Glutamatergic neuron (in vitro differentiated cells): ENCODE measurements at regions not wholly inside any gene's neighbourhood (a gene's known extent, or its start where the extent isn't known, plus 50 kb on each side); places are given as distances from the start of the nearest gene placed in this dataset.

Experiments
- DNase-seq: peaks from one replicate; pipeline ENCODE4 v3.0.0; 2022
- H3K27ac Mint-ChIP-seq: one replicate; pipeline ENCODE4 v1.8.0; 2020; ENCODE audit warnings: mild to moderate bottlenecking, mixed read lengths, inconsistent platforms; ENCODE audit not compliant: unreplicated experiment
- H3K27me3 Mint-ChIP-seq: one replicate; pipeline ENCODE4 v1.8.0; 2020; ENCODE audit warnings: mild to moderate bottlenecking, moderate library complexity, mixed read lengths, inconsistent platforms; ENCODE audit not compliant: unreplicated experiment
- H3K36me3 Mint-ChIP-seq: one replicate; pipeline ENCODE4 v1.8.0; 2020; ENCODE audit warnings: mild to moderate bottlenecking, mixed read lengths, inconsistent platforms; ENCODE audit not compliant: unreplicated experiment
- H3K4me1 Mint-ChIP-seq: one replicate; pipeline ENCODE4 v1.8.0; 2020; ENCODE audit warnings: mild to moderate bottlenecking, low read depth, mixed read lengths, inconsistent platforms; ENCODE audit not compliant: unreplicated experiment
- H3K4me3 Mint-ChIP-seq: one replicate; pipeline ENCODE4 v1.8.0; 2020; ENCODE audit warnings: mild to moderate bottlenecking, mixed read lengths, inconsistent platforms; ENCODE audit not compliant: unreplicated experiment
- H3K9me3 Mint-ChIP-seq: one replicate; pipeline ENCODE4 v1.8.0; 2020; ENCODE audit warnings: mild to moderate bottlenecking, moderate library complexity, mixed read lengths, inconsistent platforms; ENCODE audit not compliant: unreplicated experiment
- TF ChIP-seq, protein P1 (sequence below): fragments of 200-600 bp; sonication (generic); IDR thresholded peaks from one replicate; pipeline ENCODE4 v1.5.0; 2021; ENCODE audit not compliant: partially characterized antibody, unreplicated experiment

DNA sequence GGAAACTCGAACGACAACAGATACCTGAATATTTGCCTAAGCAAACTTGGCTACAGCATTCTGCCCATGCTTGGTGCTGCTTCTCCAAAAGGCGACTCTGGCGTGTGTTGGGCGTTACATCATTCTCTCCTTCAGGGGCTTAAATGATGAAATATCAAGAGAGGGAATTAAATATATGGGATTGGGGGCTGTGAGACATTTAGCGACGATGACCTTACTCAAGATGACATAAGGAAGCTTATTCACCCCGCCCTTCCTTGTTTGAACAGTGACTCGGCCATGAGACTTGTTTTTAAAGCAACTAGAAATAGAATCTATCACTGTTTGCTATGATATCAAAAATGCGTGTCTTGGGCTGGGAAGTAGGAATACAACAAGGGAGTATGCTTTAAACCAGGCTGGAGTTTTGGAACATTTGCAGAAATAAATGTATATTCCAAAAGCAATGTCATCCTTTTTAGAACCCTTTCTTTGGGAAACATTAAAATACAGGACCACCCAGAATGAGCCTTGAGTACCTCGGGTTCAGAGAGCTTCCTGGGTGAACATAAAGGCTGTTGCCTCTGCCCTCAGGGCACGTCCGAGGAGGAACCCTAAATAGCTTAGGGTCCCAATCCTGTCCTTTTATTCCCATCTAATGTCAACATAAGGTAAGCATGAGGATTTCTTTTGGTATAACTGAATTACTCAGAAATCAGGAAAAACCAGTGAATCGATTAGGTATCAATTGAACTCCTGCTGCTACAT, 123.3 kb upstream of the SLC45A1 start:
- H3K9me3 Mint-ChIP-seq: no peaks in the 10 kb centered on the region
- H3K36me3 Mint-ChIP-seq: no peaks in the 10 kb centered on the region
- H3K27me3 Mint-ChIP-seq: peaks cover under 1% of the 10 kb centered on the region
- no peak for DNase-seq
- no peak overlapping the region for H3K27ac Mint-ChIP-seq
- TF ChIP-seq, protein P1, sequence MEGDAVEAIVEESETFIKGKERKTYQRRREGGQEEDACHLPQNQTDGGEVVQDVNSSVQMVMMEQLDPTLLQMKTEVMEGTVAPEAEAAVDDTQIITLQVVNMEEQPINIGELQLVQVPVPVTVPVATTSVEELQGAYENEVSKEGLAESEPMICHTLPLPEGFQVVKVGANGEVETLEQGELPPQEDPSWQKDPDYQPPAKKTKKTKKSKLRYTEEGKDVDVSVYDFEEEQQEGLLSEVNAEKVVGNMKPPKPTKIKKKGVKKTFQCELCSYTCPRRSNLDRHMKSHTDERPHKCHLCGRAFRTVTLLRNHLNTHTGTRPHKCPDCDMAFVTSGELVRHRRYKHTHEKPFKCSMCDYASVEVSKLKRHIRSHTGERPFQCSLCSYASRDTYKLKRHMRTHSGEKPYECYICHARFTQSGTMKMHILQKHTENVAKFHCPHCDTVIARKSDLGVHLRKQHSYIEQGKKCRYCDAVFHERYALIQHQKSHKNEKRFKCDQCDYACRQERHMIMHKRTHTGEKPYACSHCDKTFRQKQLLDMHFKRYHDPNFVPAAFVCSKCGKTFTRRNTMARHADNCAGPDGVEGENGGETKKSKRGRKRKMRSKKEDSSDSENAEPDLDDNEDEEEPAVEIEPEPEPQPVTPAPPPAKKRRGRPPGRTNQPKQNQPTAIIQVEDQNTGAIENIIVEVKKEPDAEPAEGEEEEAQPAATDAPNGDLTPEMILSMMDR: no peak
- H3K4me3 Mint-ChIP-seq: no peak overlapping the region
- no peaks in the 10 kb centered on the region for H3K4me1 Mint-ChIP-seq

DNA sequence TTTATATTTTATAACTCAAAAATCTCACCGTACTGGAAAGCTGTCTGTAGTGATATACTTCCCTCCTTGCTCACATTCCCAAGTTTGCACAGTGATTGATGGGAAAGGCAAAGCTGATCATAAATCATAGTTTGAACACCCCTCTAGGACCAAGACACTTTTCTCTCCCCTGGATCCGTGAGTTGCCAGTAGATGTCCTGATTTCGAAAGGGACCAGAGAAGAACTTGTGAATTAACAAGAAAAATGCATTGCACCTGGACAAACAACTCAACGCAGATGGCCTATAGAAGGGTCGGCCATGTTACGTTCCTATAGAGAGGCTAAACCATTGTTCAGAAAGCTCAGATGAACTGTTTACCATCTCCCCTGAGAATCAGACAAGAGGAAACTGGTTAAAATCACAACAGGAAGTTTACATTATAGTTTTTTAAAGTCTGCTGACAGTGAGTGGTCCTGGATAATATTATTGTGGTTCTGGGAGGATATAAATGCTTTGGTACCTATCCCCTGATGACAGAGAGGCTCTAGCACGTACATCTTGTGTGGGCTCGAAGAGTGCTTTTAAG, 124.0 kb upstream of the SLC45A1 start:
- Mint-ChIP-seq H3K4me3 (no peak overlapping the region), H3K27me3 (no peaks in the 10 kb centered on the region), H3K4me1 (no peaks in the 10 kb centered on the region), H3K36me3 (no peaks in the 10 kb centered on the region), H3K9me3 (no peaks in the 10 kb centered on the region), H3K27ac (no peak overlapping the region)
- no peak for DNase-seq
- TF ChIP-seq, protein P1: no peak

DNA sequence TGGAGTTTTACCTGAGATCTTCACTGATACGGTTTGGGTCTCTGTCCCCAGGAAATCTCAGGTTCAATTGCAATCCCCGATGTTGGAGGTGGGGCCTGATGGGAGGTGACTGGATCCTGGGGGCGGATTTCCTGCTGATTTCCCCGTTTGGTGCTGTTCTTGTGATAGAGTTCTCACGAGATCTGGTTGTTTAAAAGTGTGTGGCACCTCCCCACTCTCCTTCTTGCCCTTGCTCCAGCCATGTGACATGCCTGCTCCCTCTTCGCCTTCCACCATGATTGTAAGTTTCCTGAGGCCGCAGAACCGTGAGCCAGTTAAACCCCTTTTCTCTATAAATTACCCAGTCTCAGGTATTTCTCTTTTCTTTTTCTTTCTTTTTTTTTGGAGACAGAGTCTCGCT, 126.4 kb upstream of the SLC45A1 start:
- Mint-ChIP-seq H3K27me3 (no peaks in the 10 kb centered on the region), H3K4me1 (no peaks in the 10 kb centered on the region), H3K4me3 (no peak overlapping the region), H3K36me3 (no peaks in the 10 kb centered on the region), H3K9me3 (peaks cover 2% of the 10 kb centered on the region), H3K27ac (no peak overlapping the region)
- DNase-seq: no peak
- TF ChIP-seq, protein P1: no peak

DNA sequence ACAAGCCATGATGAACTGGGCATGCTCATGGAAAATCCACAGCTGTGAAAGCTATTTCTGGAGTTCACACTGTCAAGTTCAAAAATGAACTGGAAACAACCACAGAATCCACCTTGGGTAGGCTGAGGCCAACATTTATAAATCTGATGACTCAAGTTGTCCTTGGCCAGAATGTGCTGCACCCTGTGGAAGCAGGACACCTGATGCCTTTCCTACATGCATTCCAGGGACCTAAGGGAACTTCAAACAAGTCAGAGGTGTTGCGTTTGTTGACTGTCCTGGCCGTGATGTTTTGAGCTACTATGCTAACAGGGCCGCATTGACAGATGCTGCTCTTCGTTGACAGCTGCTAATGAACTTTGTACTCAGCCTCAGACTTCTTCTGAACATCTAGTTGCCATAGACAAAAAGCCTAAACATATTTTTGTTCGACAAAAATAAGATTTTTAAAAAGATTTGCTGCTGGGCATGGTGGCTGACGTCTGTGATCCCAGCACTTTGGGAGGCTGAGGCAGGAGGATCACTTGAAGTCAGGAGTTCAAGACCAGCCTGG, 127.9 kb upstream of the SLC45A1 start:
- Mint-ChIP-seq H3K27ac (no peak overlapping the region), H3K4me1 (no peaks in the 10 kb centered on the region), H3K36me3 (no peaks in the 10 kb centered on the region), H3K4me3 (no peak overlapping the region), H3K9me3 (peaks cover 2% of the 10 kb centered on the region), H3K27me3 (peaks cover 2% of the 10 kb centered on the region)
- TF ChIP-seq, protein P1: no peak
- no peak for DNase-seq

DNA sequence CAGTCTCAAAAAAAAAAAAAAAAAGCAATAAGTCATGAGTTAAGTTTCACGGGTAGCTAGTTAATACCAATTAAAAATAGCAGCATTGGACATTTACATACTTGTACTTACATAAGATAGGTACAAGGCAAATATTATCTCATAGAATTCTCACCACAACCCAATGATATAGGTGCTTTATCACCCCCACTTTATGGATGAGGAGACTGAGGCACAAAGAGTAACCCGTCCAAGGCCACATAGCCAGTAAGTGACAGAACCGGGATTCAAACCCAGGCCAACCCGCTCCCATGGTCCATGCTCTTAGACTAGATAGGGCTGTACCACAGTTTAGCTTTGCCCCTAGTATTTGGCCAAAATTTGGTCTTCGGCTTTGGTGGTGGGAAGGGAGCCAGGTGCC, 132.5 kb upstream of the SLC45A1 start:
- TF ChIP-seq, protein P1: no peak
- no peak for DNase-seq
- H3K4me3 Mint-ChIP-seq: no peak overlapping the region
- no peaks in the 10 kb centered on the region for H3K36me3 Mint-ChIP-seq
- no peak overlapping the region for H3K27ac Mint-ChIP-seq
- H3K4me1 Mint-ChIP-seq: no peaks in the 10 kb centered on the region
- H3K27me3 Mint-ChIP-seq: peaks cover 2% of the 10 kb centered on the region
- peaks cover 2% of the 10 kb centered on the region for H3K9me3 Mint-ChIP-seq
